Kidney (tissue), 13 donors: ENCODE measurements at regions not wholly inside any gene's neighbourhood (a gene's known extent, or its start where the extent isn't known, plus 50 kb on each side); places are given as distances from the start of the nearest gene placed in this dataset.

Experiments
- DNase-seq, 5 donors: peaks; one replicate each; pipeline ENCODE4 v3.0.0-alpha.2; 2013 to 2020
- FAIRE-seq: peaks from 2 replicates; lab custom pipeline; 2012; peaks lifted over from hg19 to GRCh38; lab: Jason Lieb, UNC
- H3K27ac ChIP-seq, 2 donors: one replicate each; pipeline ENCODE4 v1.7.0; 2013; ENCODE audit warnings: low read depth in 2 of 2, low read length in 2 of 2, inconsistent platforms in 1 of 2
- H3K27me3 ChIP-seq: one replicate; pipeline ENCODE4 v1.7.1; 2013; ENCODE audit warnings: low read length, inconsistent platforms; ENCODE audit not compliant: control insufficient read depth, insufficient read depth
- H3K36me3 ChIP-seq, 3 donors: one replicate each; pipeline versions ENCODE4 v1.7.0 to v1.7.1; 2013; ENCODE audit warnings: low read length in 3 of 3, control low read depth in 1 of 3, inconsistent platforms in 1 of 3; ENCODE audit not compliant: insufficient read depth in 3 of 3, control insufficient read depth in 2 of 3
- H3K4me1 ChIP-seq, 3 donors: one replicate each; pipeline versions ENCODE4 v1.7.0 to v1.7.1; 2013; ENCODE audit warnings: low read length in 3 of 3, inconsistent platforms in 1 of 3, low read depth in 1 of 3; ENCODE audit not compliant: control insufficient read depth in 2 of 3, insufficient read depth in 2 of 3
- H3K4me3 ChIP-seq, 3 donors: one replicate each; pipeline versions ENCODE4 v1.7.0 to v1.8.1; 2013; ENCODE audit warnings: low read length in 3 of 3, control low read depth in 1 of 3, inconsistent platforms in 1 of 3
- H3K9ac ChIP-seq, 3 donors: one replicate each; pipeline versions ENCODE4 v1.7.0 to v1.7.1; 2013; ENCODE audit warnings: low read length in 3 of 3, control low read depth in 1 of 3, inconsistent platforms in 1 of 3
- H3K9me3 ChIP-seq, 3 donors: one replicate each; pipeline versions ENCODE4 v1.7.0 to v1.7.1; 2013; ENCODE audit warnings: low read length in 3 of 3, control low read depth in 1 of 3, inconsistent platforms in 1 of 3; ENCODE audit not compliant: control insufficient read depth in 2 of 3, insufficient read depth in 1 of 3
- intact Hi-C: fragments of 100-400 bp; cut with DNase I; formaldehyde crosslinking; loops from one replicate; pipeline ENCODE4 v1.11.1; 2022
- TF ChIP-seq, protein P1 (sequence below): IDR thresholded peaks from 3 replicates; pipeline ENCODE4 v1.5.1; 2012; ENCODE audit warnings: mild to moderate bottlenecking, moderate library complexity, borderline replicate concordance; ENCODE audit not compliant: insufficient read depth; ENCODE audit errors: extremely low read depth
- donor health status: control.
- donor health status: control.
- donor health status: control.
- donor health status: control.
- donor health status: control.
- donor health status: DM: yes; HTN: yes; CAD: no.
- donor health status: Normal renal cell carcinoma (clear cell type).

DNA sequence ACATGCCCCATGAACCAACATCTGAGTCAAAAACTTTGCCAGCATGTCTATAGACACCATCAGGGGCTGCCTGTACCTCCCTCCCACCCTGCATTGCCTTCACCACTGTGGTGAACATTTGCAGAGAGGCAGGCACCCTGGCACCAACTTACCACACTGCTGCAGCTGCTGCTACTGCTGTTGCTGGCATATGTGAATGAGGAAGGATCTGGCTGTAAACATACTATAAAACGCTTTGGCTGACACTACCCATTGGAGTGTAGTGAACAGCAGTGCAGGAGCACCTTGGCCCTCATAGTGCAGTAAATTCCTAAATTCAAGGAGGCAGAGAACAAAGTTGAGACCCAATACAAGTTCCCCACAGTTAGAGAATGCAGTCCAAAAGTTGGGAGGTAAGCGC is 90.6 kb upstream of the SPIN4 start:
- Histone ChIP-seq H3K36me3 (no peaks in the 10 kb centered on the region), H3K4me3 (no peak overlapping the region), H3K27ac (no peak overlapping the region), H3K27me3 (no peaks in the 10 kb centered on the region), H3K4me1 (no peaks in the 10 kb centered on the region), H3K9me3 (no peaks in the 10 kb centered on the region), H3K9ac (no peak overlapping the region)
- TF ChIP-seq, protein P1, sequence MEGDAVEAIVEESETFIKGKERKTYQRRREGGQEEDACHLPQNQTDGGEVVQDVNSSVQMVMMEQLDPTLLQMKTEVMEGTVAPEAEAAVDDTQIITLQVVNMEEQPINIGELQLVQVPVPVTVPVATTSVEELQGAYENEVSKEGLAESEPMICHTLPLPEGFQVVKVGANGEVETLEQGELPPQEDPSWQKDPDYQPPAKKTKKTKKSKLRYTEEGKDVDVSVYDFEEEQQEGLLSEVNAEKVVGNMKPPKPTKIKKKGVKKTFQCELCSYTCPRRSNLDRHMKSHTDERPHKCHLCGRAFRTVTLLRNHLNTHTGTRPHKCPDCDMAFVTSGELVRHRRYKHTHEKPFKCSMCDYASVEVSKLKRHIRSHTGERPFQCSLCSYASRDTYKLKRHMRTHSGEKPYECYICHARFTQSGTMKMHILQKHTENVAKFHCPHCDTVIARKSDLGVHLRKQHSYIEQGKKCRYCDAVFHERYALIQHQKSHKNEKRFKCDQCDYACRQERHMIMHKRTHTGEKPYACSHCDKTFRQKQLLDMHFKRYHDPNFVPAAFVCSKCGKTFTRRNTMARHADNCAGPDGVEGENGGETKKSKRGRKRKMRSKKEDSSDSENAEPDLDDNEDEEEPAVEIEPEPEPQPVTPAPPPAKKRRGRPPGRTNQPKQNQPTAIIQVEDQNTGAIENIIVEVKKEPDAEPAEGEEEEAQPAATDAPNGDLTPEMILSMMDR, result no peak
- intact Hi-C loops, result no loop called here
- DNase-seq, result no peak
- no peak for FAIRE-seq

DNA sequence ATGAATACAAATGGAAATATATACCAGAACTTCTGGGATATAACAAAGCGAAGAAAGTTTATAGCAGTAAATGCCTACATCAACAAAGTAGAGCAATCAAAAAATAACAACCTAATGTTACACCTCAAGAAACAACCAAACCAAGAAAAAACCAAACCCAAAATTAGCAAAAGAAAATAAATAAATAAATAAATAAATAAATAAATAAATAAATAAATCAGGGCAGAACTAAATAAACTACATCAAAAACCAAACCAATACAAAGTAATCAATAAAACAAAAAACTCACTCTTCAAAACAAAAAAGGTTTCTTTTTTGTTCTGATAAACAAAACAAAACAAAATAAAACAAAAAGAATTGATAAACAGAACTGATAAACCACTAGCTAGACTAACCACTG is 88.4 kb upstream of the SPIN4 start:
- TF ChIP-seq, protein P1, result no peak
- Histone ChIP-seq H3K9ac (no peak overlapping the region), H3K4me1 (no peaks in the 10 kb centered on the region), H3K9me3 (no peaks in the 10 kb centered on the region), H3K4me3 (no peak overlapping the region), H3K27ac (no peak overlapping the region), H3K36me3 (no peaks in the 10 kb centered on the region), H3K27me3 (no peaks in the 10 kb centered on the region)
- FAIRE-seq (peak; percentile 92), DNase-seq (no peak)
- intact Hi-C loops, result no loop called here

DNA sequence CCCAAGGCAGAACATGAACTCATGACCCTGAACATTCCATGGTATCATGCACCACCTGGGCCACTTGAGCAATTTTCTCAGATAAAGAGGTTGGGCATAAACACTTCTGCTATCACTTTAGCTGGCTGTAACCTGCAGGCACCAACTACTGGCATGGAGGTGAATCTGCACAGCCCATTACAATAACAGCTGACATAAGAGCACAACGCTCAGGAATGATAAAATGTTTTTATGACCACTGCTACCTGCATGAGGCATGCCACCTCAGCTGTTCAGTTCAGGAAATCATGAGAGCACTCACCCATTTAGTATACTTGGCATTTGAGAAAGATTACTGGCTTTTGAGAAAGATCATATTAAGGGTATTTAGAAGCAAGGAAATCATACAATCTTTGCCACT is 85.7 kb upstream of the SPIN4 start:
- no peak for DNase-seq
- Histone ChIP-seq H3K9me3 (no peaks in the 10 kb centered on the region), H3K27me3 (no peaks in the 10 kb centered on the region), H3K9ac (no peak overlapping the region), H3K4me1 (no peaks in the 10 kb centered on the region), H3K27ac (no peak overlapping the region), H3K36me3 (no peaks in the 10 kb centered on the region), H3K4me3 (no peak overlapping the region)
- TF ChIP-seq, protein P1, result no peak
- no peak for FAIRE-seq
- intact Hi-C loops, result no loop called here

DNA sequence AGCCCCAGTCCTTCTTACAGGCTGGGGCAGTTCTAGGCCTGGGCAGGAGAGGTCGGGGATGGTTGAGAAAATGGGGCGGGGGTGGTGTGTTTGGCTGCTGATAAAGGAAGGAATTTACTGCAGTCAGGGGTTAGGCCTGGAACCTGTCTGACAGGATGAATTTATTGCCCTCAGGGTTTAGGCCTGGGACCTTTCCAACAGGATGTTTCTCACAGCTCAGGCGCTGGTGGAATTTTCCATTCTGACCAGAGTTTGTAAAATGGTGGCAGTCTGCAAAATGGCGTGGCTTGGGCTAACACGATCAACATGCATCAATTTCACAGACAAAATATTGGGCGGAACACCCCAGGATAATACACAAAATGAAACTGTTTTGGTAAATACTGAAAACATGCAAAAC is 83.5 kb upstream of the SPIN4 start:
- intact Hi-C loops, result no loop called here
- TF ChIP-seq, protein P1, result no peak
- no peak for FAIRE-seq

More for the DNA sequence above, 83.5 kb upstream of the SPIN4 start:
- no peaks in the 10 kb centered on the region for H3K36me3 ChIP-seq
- no peak overlapping the region for H3K27ac ChIP-seq
- no peak overlapping the region for H3K4me3 ChIP-seq
- no peaks in the 10 kb centered on the region for H3K4me1 ChIP-seq
- DNase-seq, result peak in 2 of 5 donors; percentile 9 to 13
- no peaks in the 10 kb centered on the region for H3K9me3 ChIP-seq
- no peaks in the 10 kb centered on the region for H3K27me3 ChIP-seq
- no peak overlapping the region for H3K9ac ChIP-seq
